GM19239 (cell line): ENCODE measurements at regions not wholly inside any gene's neighbourhood (a gene's known extent, or its start where the extent isn't known, plus 50 kb on each side); places are given as distances from the start of the nearest gene placed in this dataset.

Experiments used
- DNase-seq: peaks from one replicate; pipeline ENCODE4 v3.0.0; 2011; ENCODE audit warnings: low spot score; ENCODE audit not compliant: insufficient read length
- FAIRE-seq: peaks from 2 replicates; lab custom pipeline; 2011; peaks lifted over from hg19 to GRCh38; lab: Jason Lieb, UNC

GRCh38 chr3:80159990-80160506 lies 392.2 kb upstream of the ROBO1 start:
- DNase-seq (no peak), FAIRE-seq (no peak)

GRCh38 chr3:80158332-80158731 lies 390.5 kb upstream of the ROBO1 start:
- FAIRE-seq = no peak

GRCh38 chr3:80157546-80157945 lies 389.7 kb upstream of the ROBO1 start:
- DNase-seq (no peak), FAIRE-seq (no peak)

More at GRCh38 chr3:80158332-80158731, 390.5 kb upstream of the ROBO1 start:
- no peak for DNase-seq

GRCh38 chr3:80152692-80153091 lies 384.9 kb upstream of the ROBO1 start:
- FAIRE-seq (no peak), DNase-seq (no peak)

- no peak for FAIRE-seq
- DNase-seq = no peak
Observed at GRCh38 chr3:80142714-80143113, 374.9 kb upstream of the ROBO1 start.

- DNase-seq (no peak), FAIRE-seq (no peak)
Observed at GRCh38 chr3:80141557-80141956, 373.8 kb upstream of the ROBO1 start.

- no peak for FAIRE-seq
- no peak for DNase-seq
Observed at GRCh38 chr3:80116281-80116680, 348.5 kb upstream of the ROBO1 start.

GRCh38 chr3:80114694-80115093 lies 346.9 kb upstream of the ROBO1 start:
- DNase-seq = no peak
- no peak for FAIRE-seq

GRCh38 chr3:80113331-80113730 lies 345.5 kb upstream of the ROBO1 start:
- no peak for DNase-seq
- no peak for FAIRE-seq

- FAIRE-seq (no peak), DNase-seq (no peak)
Observed at GRCh38 chr3:80099559-80100066, 331.8 kb upstream of the ROBO1 start.

GRCh38 chr3:80097674-80098073 lies 329.9 kb upstream of the ROBO1 start:
- no peak for DNase-seq
- no peak for FAIRE-seq

- no peak for FAIRE-seq
- no peak for DNase-seq
Observed at GRCh38 chr3:80096909-80097308, 329.1 kb upstream of the ROBO1 start.

- FAIRE-seq (no peak), DNase-seq (no peak)
Observed at GRCh38 chr3:80094589-80094988, 326.8 kb upstream of the ROBO1 start.

GRCh38 chr3:80087767-80088166 lies 320.0 kb upstream of the ROBO1 start:
- no peak for DNase-seq
- FAIRE-seq = no peak

- FAIRE-seq = no peak
Observed at GRCh38 chr3:80086426-80086825, 318.6 kb upstream of the ROBO1 start.

GRCh38 chr3:80079886-80080285 lies 312.1 kb upstream of the ROBO1 start:
- FAIRE-seq = no peak
- DNase-seq = no peak

More at GRCh38 chr3:80086426-80086825, 318.6 kb upstream of the ROBO1 start:
- DNase-seq = no peak

GRCh38 chr3:80068459-80068858 lies 300.7 kb upstream of the ROBO1 start:
- FAIRE-seq (no peak), DNase-seq (no peak)

GRCh38 chr3:80063535-80063934 lies 295.7 kb upstream of the ROBO1 start:
- FAIRE-seq (no peak), DNase-seq (no peak)

GRCh38 chr3:80060664-80061063 lies 292.9 kb upstream of the ROBO1 start:
- DNase-seq (no peak), FAIRE-seq (no peak)

- FAIRE-seq = no peak
- DNase-seq = no peak
Observed at GRCh38 chr3:80055306-80055705, 287.5 kb upstream of the ROBO1 start.

GRCh38 chr3:80052271-80052670 lies 284.5 kb upstream of the ROBO1 start:
- DNase-seq = no peak
- no peak for FAIRE-seq

- DNase-seq (no peak), FAIRE-seq (no peak)
Observed at GRCh38 chr3:80051602-80051962, 283.8 kb upstream of the ROBO1 start.
